HepG2 (cell line): ENCODE measurements at regions not wholly inside any gene's neighbourhood (a gene's known extent, or its start where the extent isn't known, plus 50 kb on each side); places are given as distances from the start of the nearest gene placed in this dataset.
A peak's percentile ranks its signal among the peaks of the same experiment; 100 is the strongest.

Experiments used
- ATAC-seq: fragments of 200-7000 bp; cut with Tn5 transposase; 3 replicates; pipeline ENCODE4 v1.9.1; 2020; ENCODE audit warnings: mild to moderate bottlenecking, moderate library complexity
- BruUV-seq: library from RNA; stranded (reverse); fragments of 400-500 nt; replicated peaks from 2 replicates; lab custom pipeline; 2021; lab: Mats Ljungman, UMichigan
- CTCF ChIA-PET: fragments of 300-600 bp; formaldehyde crosslinking; extraction: SDS; loops from one replicate; lab custom pipeline; 2021; ENCODE audit warnings: low total read pairs, inconsistent platforms, low intra/inter-chr PET ratio; lab: Yijun Ruan, JAX
- POLR2A ChIA-PET: fragments of 350-600 bp; sonication (Branson Sonifier 250); formaldehyde crosslinking; loops from one replicate; lab custom pipeline; 2020; ENCODE audit warnings: antibody characterized with exemption, inconsistent platforms; lab: Yijun Ruan, JAX
- DNase-seq: peaks from one replicate; pipeline ENCODE4 v3.0.0-alpha.2; 2015; ENCODE audit warnings: low spot score
- FAIRE-seq: peaks from 3 replicates; lab custom pipeline; 2011; peaks lifted over from hg19 to GRCh38; lab: Jason Lieb, UNC
- H2AFZ ChIP-seq: one replicate; pipeline ENCODE4 v1.6.1; 2011; ENCODE audit warnings: low read length, inconsistent platforms
- H3K27ac ChIP-seq: fragments of 300-600 bp; 3 replicates; pipeline ENCODE4 v1.8.0; 2011; ENCODE audit warnings: mixed run types, mild to moderate bottlenecking, mixed read lengths, low read length, inconsistent platforms; ENCODE audit not compliant: insufficient read depth; ENCODE audit errors: extremely low read length
- H3K27me3 ChIP-seq, 2 experiments: fragments of 200-600 bp in 1 of 2; 2 replicates in 1 of 2; 3 replicates in 1 of 2; pipeline versions ENCODE4 v1.6.0 to v1.8.0; 2011; ENCODE audit warnings: low read length in 2 of 2, mild to moderate bottlenecking in 2 of 2, moderate library complexity in 2 of 2, inconsistent platforms in 1 of 2; ENCODE audit not compliant: insufficient read depth in 2 of 2, control insufficient read depth in 1 of 2
- H3K36me3 ChIP-seq, 2 experiments: fragments of 200-600 bp in 1 of 2; replicated peaks in 1 of 2; 2 replicates in 1 of 2; 3 replicates in 1 of 2; pipeline versions ENCODE4 v1.5.1 to v1.8.0; 2011; ENCODE audit warnings: low read length in 2 of 2, inconsistent platforms in 1 of 2; ENCODE audit not compliant: insufficient read depth in 2 of 2, control insufficient read depth in 1 of 2
- H3K4me1 ChIP-seq: 2 replicates; pipeline ENCODE4 v1.5.1; 2012; ENCODE audit warnings: low read length, inconsistent platforms; ENCODE audit not compliant: insufficient read depth
- H3K4me2 ChIP-seq: 2 replicates; pipeline ENCODE4 v1.6.0; 2011; ENCODE audit warnings: low read depth, low read length, inconsistent platforms
- H3K4me3 ChIP-seq, 3 experiments: fragments of 200-600 bp in 1 of 3; sonication (generic), shearing (Covaris generic) in 1 of 3; replicated peaks in 1 of 3; 2 replicates each; pipeline ENCODE4 v1.5.1; 2011 to 2016; ENCODE audit warnings: low read length in 3 of 3, inconsistent platforms in 2 of 3, low read depth in 2 of 3, mild to moderate bottlenecking in 2 of 3, control low read depth in 1 of 3, mixed read lengths in 1 of 3; ENCODE audit not compliant: insufficient read depth in 1 of 3
- H3K79me2 ChIP-seq: one replicate; pipeline ENCODE4 v1.6.1; 2011; ENCODE audit warnings: low read length, inconsistent platforms; ENCODE audit not compliant: insufficient read depth
- H3K9ac ChIP-seq: 2 replicates; pipeline ENCODE4 v1.6.0; 2011; ENCODE audit warnings: mild to moderate bottlenecking, low read depth, low read length, inconsistent platforms; ENCODE audit not compliant: insufficient read depth
- H3K9me3 ChIP-seq: 2 replicates; pipeline ENCODE4 v1.5.1; 2012; ENCODE audit warnings: mild to moderate bottlenecking, low read length
- H4K20me1 ChIP-seq: 2 replicates; pipeline ENCODE4 v1.6.0; 2011; ENCODE audit warnings: inconsistent platforms, mild to moderate bottlenecking, low read length, moderate library complexity; ENCODE audit not compliant: insufficient read depth
- CREB1 ChIP-seq, 2 experiments: fragments of 450-650 bp in 1 of 2; IDR thresholded peaks; 2 replicates each; pipeline ENCODE4 v1.6.1; 2016 to 2017; ENCODE audit warnings: control low read depth in 1 of 2, mild to moderate bottlenecking in 1 of 2, missing compliant biosample characterization in 1 of 2, missing genetic modification characterization in 1 of 2
- SOX13 ChIP-seq, 3 experiments: fragments of 450-650 bp in 1 of 3; sonication (generic) in 1 of 3; formaldehyde crosslinking in 1 of 3; IDR thresholded peaks in 2 of 3; conservative IDR thresholded peaks in 1 of 3; 2 replicates each; pipeline versions ENCODE4 v1.5.0 to v1.6.1; 2016 to 2020; ENCODE audit warnings: antibody characterized with exemption in 1 of 3, mild to moderate bottlenecking in 1 of 3, missing compliant biosample characterization in 1 of 3, missing genetic modification reagents in 1 of 3, moderate library complexity in 1 of 3
- ZNF234 ChIP-seq: sonication (generic); formaldehyde crosslinking; conservative IDR thresholded peaks from 2 replicates; pipeline ENCODE4 v1.5.1; 2020; ENCODE audit warnings: mild to moderate bottlenecking, missing genetic modification reagents
- ZNF569 ChIP-seq: sonication (generic); formaldehyde crosslinking; IDR thresholded peaks from 2 replicates; pipeline ENCODE4 v1.5.0; 2020; ENCODE audit warnings: mild to moderate bottlenecking, missing genetic modification reagents, moderate library complexity, borderline replicate concordance
- WGBS: methylation state at CpG from one replicate; pipeline ENCODE4 v1.1.6; 2017; ENCODE audit warnings: low lambda C conversion rate; 5-methylcytosine and 5-hydroxymethylcytosine counted together
- in situ Hi-C: cut with HindIII; loops from 2 replicates; pipeline ENCODE4 v1.10.0; 2017; ENCODE audit warnings: low pct_unique_long_range_greater_than_20kb; ENCODE audit not compliant: extremely low pct_ligation_motif_present
- intact Hi-C: fragments of 100-400 bp; cut with micrococcal nuclease; formaldehyde crosslinking; loops from one replicate; pipeline ENCODE4 v1.10.0; 2022; ENCODE audit not compliant: unreplicated experiment
- TF ChIP-seq, protein P1 (sequence below): sonication (generic); formaldehyde crosslinking; IDR thresholded peaks from 2 replicates; pipeline ENCODE4 v1.4.0; 2020; ENCODE audit warnings: missing genetic modification reagents, mild to moderate bottlenecking, borderline replicate concordance
- TF ChIP-seq, protein P2 (sequence below): sonication (generic); formaldehyde crosslinking; IDR thresholded peaks from 2 replicates; pipeline ENCODE4 v1.9.0; 2021; ENCODE audit warnings: mild to moderate bottlenecking, missing genetic modification reagents
- TF ChIP-seq, protein P3 (sequence below): sonication (generic); formaldehyde crosslinking; IDR thresholded peaks from 2 replicates; pipeline ENCODE4 v1.5.1; 2020; ENCODE audit warnings: mild to moderate bottlenecking, missing genetic modification reagents, moderate library complexity

DNA sequence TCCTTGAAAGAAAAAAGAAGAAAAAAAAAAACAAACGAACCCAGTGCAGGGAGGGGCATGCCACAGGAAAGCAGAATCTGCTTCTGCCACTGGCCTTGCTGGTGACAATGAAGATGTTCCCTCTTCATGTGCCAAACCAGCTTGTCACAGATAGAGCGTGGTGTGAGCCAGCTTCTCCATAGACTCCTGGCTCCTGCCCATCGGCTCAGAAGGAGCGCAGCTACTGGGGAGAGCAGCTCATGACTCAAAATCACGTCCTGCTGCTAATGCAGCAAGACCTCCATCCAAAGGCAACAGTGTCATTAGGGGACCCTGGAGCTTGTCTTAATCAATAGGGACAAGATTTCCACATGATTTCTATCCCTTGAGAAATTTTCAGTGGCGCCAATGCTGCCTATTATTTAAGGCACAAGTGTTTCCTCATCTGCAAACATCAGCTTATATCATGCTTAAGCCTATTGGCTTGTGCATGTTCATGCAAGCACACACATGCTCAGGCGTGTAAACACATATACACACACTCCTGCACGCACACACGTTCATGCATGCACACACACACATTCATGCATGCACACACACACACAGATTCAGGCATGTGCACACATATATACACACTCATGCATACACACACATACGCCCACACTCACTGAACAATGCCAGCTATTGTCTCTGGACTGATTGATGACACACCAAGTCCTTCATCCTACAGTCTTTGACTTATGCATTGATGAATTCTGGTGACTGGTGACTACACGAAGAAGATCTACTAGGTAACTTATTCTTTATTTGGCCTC, 682.0 kb upstream of the ID2 start:
- no peak overlapping the region for H2AFZ ChIP-seq
- no peaks in the 10 kb centered on the region for H3K9me3 ChIP-seq
- POLR2A ChIA-PET: no interaction called here
- H3K4me2 ChIP-seq: no peak overlapping the region
- in situ Hi-C loops (no loop called here), intact Hi-C loops (no loop called here)
- H3K4me3 ChIP-seq: no peak overlapping the region
- ATAC-seq: no peak; the same call in 2 of the 3 replicates
- peaks cover 0 to 3% of the 10 kb centered on the region in 2 experiments; a peak in 1 of 5 replicates for H3K27me3 ChIP-seq
- no peaks in the 10 kb centered on the region for H4K20me1 ChIP-seq
- H3K79me2 ChIP-seq: no peaks in the 10 kb centered on the region
- WGBS: 42% methylated on average over 11 of the region's 11 CpGs
- 0 out of 2 replicates have a peak, but pooled peaks cover 5% of the 10 kb centered on the region for H3K4me1 ChIP-seq
- no peak overlapping the region for H3K27ac ChIP-seq
- DNase-seq: peak; percentile 27
- FAIRE-seq: no peak
- CTCF ChIA-PET: no interaction called here
- H3K9ac ChIP-seq: no peak overlapping the region
- BruUV-seq: no TSS peak
- H3K36me3 ChIP-seq: no peaks in the 10 kb centered on the region
- TF ChIP-seq, protein P1, sequence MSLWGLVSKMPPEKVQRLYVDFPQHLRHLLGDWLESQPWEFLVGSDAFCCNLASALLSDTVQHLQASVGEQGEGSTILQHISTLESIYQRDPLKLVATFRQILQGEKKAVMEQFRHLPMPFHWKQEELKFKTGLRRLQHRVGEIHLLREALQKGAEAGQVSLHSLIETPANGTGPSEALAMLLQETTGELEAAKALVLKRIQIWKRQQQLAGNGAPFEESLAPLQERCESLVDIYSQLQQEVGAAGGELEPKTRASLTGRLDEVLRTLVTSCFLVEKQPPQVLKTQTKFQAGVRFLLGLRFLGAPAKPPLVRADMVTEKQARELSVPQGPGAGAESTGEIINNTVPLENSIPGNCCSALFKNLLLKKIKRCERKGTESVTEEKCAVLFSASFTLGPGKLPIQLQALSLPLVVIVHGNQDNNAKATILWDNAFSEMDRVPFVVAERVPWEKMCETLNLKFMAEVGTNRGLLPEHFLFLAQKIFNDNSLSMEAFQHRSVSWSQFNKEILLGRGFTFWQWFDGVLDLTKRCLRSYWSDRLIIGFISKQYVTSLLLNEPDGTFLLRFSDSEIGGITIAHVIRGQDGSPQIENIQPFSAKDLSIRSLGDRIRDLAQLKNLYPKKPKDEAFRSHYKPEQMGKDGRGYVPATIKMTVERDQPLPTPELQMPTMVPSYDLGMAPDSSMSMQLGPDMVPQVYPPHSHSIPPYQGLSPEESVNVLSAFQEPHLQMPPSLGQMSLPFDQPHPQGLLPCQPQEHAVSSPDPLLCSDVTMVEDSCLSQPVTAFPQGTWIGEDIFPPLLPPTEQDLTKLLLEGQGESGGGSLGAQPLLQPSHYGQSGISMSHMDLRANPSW: no peak
- TF ChIP-seq, protein P2, sequence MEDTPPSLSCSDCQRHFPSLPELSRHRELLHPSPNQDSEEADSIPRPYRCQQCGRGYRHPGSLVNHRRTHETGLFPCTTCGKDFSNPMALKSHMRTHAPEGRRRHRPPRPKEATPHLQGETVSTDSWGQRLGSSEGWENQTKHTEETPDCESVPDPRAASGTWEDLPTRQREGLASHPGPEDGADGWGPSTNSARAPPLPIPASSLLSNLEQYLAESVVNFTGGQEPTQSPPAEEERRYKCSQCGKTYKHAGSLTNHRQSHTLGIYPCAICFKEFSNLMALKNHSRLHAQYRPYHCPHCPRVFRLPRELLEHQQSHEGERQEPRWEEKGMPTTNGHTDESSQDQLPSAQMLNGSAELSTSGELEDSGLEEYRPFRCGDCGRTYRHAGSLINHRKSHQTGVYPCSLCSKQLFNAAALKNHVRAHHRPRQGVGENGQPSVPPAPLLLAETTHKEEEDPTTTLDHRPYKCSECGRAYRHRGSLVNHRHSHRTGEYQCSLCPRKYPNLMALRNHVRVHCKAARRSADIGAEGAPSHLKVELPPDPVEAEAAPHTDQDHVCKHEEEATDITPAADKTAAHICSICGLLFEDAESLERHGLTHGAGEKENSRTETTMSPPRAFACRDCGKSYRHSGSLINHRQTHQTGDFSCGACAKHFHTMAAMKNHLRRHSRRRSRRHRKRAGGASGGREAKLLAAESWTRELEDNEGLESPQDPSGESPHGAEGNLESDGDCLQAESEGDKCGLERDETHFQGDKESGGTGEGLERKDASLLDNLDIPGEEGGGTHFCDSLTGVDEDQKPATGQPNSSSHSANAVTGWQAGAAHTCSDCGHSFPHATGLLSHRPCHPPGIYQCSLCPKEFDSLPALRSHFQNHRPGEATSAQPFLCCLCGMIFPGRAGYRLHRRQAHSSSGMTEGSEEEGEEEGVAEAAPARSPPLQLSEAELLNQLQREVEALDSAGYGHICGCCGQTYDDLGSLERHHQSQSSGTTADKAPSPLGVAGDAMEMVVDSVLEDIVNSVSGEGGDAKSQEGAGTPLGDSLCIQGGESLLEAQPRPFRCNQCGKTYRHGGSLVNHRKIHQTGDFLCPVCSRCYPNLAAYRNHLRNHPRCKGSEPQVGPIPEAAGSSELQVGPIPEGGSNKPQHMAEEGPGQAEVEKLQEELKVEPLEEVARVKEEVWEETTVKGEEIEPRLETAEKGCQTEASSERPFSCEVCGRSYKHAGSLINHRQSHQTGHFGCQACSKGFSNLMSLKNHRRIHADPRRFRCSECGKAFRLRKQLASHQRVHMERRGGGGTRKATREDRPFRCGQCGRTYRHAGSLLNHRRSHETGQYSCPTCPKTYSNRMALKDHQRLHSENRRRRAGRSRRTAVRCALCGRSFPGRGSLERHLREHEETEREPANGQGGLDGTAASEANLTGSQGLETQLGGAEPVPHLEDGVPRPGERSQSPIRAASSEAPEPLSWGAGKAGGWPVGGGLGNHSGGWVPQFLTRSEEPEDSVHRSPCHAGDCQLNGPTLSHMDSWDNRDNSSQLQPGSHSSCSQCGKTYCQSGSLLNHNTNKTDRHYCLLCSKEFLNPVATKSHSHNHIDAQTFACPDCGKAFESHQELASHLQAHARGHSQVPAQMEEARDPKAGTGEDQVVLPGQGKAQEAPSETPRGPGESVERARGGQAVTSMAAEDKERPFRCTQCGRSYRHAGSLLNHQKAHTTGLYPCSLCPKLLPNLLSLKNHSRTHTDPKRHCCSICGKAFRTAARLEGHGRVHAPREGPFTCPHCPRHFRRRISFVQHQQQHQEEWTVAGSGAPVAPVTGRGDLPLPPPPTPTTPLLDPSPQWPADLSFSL (CRISPR knock-in tag): 0 out of 2 replicates have a peak, but pooled peaks have one; percentile 43
- TF ChIP-seq SOX13 (IDR thresholded peaks at IDR 0.05): no peak
- TF ChIP-seq SOX13 (CRISPR knock-in tag; conservative IDR thresholded peaks at IDR 0.05 in 1 of 2, IDR thresholded peaks at IDR 0.05 in 1 of 2): peak in 1 of 2 experiments; percentile 67; a peak in 2 of 4 replicates
- no peak for TF ChIP-seq ZNF234 (CRISPR knock-in tag)
- TF ChIP-seq ZNF569 (CRISPR knock-in tag): no peak
- TF ChIP-seq, protein P3, sequence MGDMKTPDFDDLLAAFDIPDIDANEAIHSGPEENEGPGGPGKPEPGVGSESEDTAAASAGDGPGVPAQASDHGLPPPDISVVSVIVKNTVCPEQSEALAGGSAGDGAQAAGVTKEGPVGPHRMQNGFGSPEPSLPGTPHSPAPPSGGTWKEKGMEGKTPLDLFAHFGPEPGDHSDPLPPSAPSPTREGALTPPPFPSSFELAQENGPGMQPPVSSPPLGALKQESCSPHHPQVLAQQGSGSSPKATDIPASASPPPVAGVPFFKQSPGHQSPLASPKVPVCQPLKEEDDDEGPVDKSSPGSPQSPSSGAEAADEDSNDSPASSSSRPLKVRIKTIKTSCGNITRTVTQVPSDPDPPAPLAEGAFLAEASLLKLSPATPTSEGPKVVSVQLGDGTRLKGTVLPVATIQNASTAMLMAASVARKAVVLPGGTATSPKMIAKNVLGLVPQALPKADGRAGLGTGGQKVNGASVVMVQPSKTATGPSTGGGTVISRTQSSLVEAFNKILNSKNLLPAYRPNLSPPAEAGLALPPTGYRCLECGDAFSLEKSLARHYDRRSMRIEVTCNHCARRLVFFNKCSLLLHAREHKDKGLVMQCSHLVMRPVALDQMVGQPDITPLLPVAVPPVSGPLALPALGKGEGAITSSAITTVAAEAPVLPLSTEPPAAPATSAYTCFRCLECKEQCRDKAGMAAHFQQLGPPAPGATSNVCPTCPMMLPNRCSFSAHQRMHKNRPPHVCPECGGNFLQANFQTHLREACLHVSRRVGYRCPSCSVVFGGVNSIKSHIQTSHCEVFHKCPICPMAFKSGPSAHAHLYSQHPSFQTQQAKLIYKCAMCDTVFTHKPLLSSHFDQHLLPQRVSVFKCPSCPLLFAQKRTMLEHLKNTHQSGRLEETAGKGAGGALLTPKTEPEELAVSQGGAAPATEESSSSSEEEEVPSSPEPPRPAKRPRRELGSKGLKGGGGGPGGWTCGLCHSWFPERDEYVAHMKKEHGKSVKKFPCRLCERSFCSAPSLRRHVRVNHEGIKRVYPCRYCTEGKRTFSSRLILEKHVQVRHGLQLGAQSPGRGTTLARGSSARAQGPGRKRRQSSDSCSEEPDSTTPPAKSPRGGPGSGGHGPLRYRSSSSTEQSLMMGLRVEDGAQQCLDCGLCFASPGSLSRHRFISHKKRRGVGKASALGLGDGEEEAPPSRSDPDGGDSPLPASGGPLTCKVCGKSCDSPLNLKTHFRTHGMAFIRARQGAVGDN: no peak
- 0 out of 2 replicates have a peak, but pooled peaks have one; percentile 14 for TF ChIP-seq CREB1 (IDR thresholded peaks at IDR 0.05)
- no peak for TF ChIP-seq CREB1 (CRISPR knock-in tag; IDR thresholded peaks at IDR 0.05)
